K562 (cell line): ENCODE measurements at regions not wholly inside any gene's neighbourhood (a gene's known extent, or its start where the extent isn't known, plus 50 kb on each side); places are given as distances from the start of the nearest gene placed in this dataset.
A peak's percentile ranks its signal among the peaks of the same experiment; 100 is the strongest.

Source experiments
- ATAC-seq: fragments of 200-7000 bp; cut with Tn5 transposase; 3 replicates; pipeline ENCODE4 v1.9.1; 2020; ENCODE audit warnings: moderate library complexity
- BruUV-seq: library from RNA; stranded (reverse); fragments of 400-500 nt; replicated peaks from 2 replicates; lab custom pipeline; 2021; lab: Mats Ljungman, UMichigan
- CTCF ChIA-PET: fragments of 300-600 bp; formaldehyde crosslinking; extraction: SDS; loops from one replicate; lab custom pipeline; 2021; ENCODE audit warnings: low intra/inter-chr PET ratio; lab: Yijun Ruan, JAX
- POLR2A ChIA-PET: fragments of 300-600, 350-650 bp; sonication (Branson Sonifier 250); formaldehyde crosslinking; extraction: SDS; loops from one replicate; lab custom pipeline; 2021; ENCODE audit warnings: antibody characterized with exemption, inconsistent platforms; lab: Yijun Ruan, JAX
- DNase-seq, 4 experiments: peaks; one replicate each; pipeline versions ENCODE4 v3.0.0 to v3.0.0-alpha.2; 2011 to 2018; ENCODE audit warnings: low spot score in 3 of 4, mixed read lengths in 3 of 4; ENCODE audit errors: extremely low read depth in 1 of 4
- FAIRE-seq: peaks from 2 replicates; lab custom pipeline; 2011; peaks lifted over from hg19 to GRCh38; lab: Jason Lieb, UNC
- H2AFZ ChIP-seq: 2 replicates; pipeline ENCODE4 v1.6.0; 2011; ENCODE audit warnings: low read depth, low read length, control low read depth, inconsistent platforms
- H3K27ac ChIP-seq: fragments of 200-600 bp; 3 replicates; pipeline ENCODE4 v1.8.0; 2011; ENCODE audit warnings: low read depth, mild to moderate bottlenecking, control low read depth, inconsistent platforms, low read length, moderate library complexity, mixed read lengths; ENCODE audit errors: extremely low read depth
- H3K27me3 ChIP-seq, 2 experiments: fragments of 300-600 bp in 1 of 2; 2 replicates in 1 of 2; 3 replicates in 1 of 2; pipeline versions ENCODE4 v1.6.0 to v1.8.0; 2011; ENCODE audit warnings: inconsistent platforms in 2 of 2, low read length in 2 of 2, mild to moderate bottlenecking in 1 of 2, mixed read lengths in 1 of 2, moderate library complexity in 1 of 2; ENCODE audit not compliant: control insufficient read depth in 2 of 2, insufficient read depth in 2 of 2
- H3K36me3 ChIP-seq: fragments of 300-600 bp; 3 replicates; pipeline ENCODE4 v1.8.0; 2011; ENCODE audit warnings: mild to moderate bottlenecking, low read length, inconsistent platforms; ENCODE audit not compliant: control insufficient read depth, insufficient read depth
- H3K4me1 ChIP-seq, 2 experiments: fragments of 200-600 bp in 1 of 2; replicated peaks in 1 of 2; 2 replicates in 1 of 2; 3 replicates in 1 of 2; pipeline versions ENCODE4 v1.5.1 to v1.8.0; 2011; ENCODE audit warnings: inconsistent platforms in 2 of 2, low read length in 2 of 2, mild to moderate bottlenecking in 1 of 2, mixed read lengths in 1 of 2, moderate library complexity in 1 of 2; ENCODE audit not compliant: control insufficient read depth in 2 of 2, insufficient read depth in 2 of 2
- H3K4me2 ChIP-seq: 2 replicates; pipeline ENCODE4 v1.6.1; 2011; ENCODE audit warnings: low read length, control low read depth, inconsistent platforms, mixed read lengths; ENCODE audit not compliant: insufficient read depth
- H3K4me3 ChIP-seq: fragments of 200-600 bp; sonication (generic), shearing (Covaris generic); 2 replicates; pipeline ENCODE4 v1.5.1; 2016; ENCODE audit warnings: control low read depth, inconsistent platforms
- H3K79me2 ChIP-seq: fragments of 200-600 bp; 3 replicates; pipeline ENCODE4 v1.8.0; 2011; ENCODE audit warnings: low read length, inconsistent platforms; ENCODE audit not compliant: control insufficient read depth, insufficient read depth
- H3K9ac ChIP-seq, 2 experiments: 2 replicates each; pipeline versions ENCODE4 v1.6.0 to v1.6.1; 2011; ENCODE audit warnings: low read depth in 2 of 2, low read length in 2 of 2, control low read depth in 1 of 2, inconsistent platforms in 1 of 2, mild to moderate bottlenecking in 1 of 2, mixed read lengths in 1 of 2; ENCODE audit not compliant: insufficient read depth in 1 of 2
- H3K9me1 ChIP-seq: one replicate; pipeline ENCODE4 v1.6.0; 2011; ENCODE audit warnings: inconsistent platforms, mild to moderate bottlenecking, low read length, moderate library complexity; ENCODE audit not compliant: control insufficient read depth, insufficient read depth
- H3K9me3 ChIP-seq: replicated peaks from 2 replicates; pipeline ENCODE4 v1.5.1; 2011; ENCODE audit warnings: low read depth, low read length, inconsistent platforms; ENCODE audit not compliant: control insufficient read depth, insufficient read depth
- H4K20me1 ChIP-seq: replicated peaks from 2 replicates; pipeline ENCODE4 v1.6.1; 2011; ENCODE audit warnings: low read length, inconsistent platforms, mixed read lengths; ENCODE audit not compliant: control insufficient read depth, insufficient read depth
- ARID1B ChIP-seq: fragments of 450-650 bp; IDR thresholded peaks from 2 replicates; pipeline ENCODE4 v1.6.1; 2016; ENCODE audit warnings: antibody characterized with exemption, mild to moderate bottlenecking, inconsistent platforms
- CBFA2T3 ChIP-seq: fragments of 450-650 bp; IDR thresholded peaks from 2 replicates; pipeline ENCODE4 v1.6.1; 2017
- GTF3C2 ChIP-seq: IDR thresholded peaks from 3 replicates; pipeline ENCODE4 v1.6.1; 2011; ENCODE audit warnings: borderline replicate concordance, mild to moderate bottlenecking, moderate library complexity; ENCODE audit not compliant: insufficient read length; ENCODE audit errors: extremely low read depth
- MEIS2 ChIP-seq: fragments of 450-650 bp; IDR thresholded peaks from 2 replicates; pipeline ENCODE4 v1.6.1; 2014; ENCODE audit warnings: mild to moderate bottlenecking; ENCODE audit not compliant: partially characterized antibody
- MTA2 ChIP-seq: fragments of 450-650 bp; IDR thresholded peaks from 2 replicates; pipeline ENCODE4 v1.6.1; 2016; ENCODE audit warnings: low read depth
- PHF8 ChIP-seq: fragments of 200-600 bp; sonication (generic); IDR thresholded peaks from 2 replicates; pipeline ENCODE4 v1.6.1; 2012; ENCODE audit warnings: mixed run types, mild to moderate bottlenecking, inconsistent platforms, low read length, moderate library complexity, borderline replicate concordance
- PPARD ChIP-seq: fragments of 250-450 bp; sonication (Bioruptor Pico); IDR thresholded peaks from 2 replicates; pipeline ENCODE4 v1.8.0; 2022; ENCODE audit warnings: inconsistent platforms, mild to moderate bottlenecking, moderate library complexity
- TAL1 ChIP-seq: fragments of 450-650 bp; IDR thresholded peaks from 2 replicates; pipeline ENCODE4 v1.6.1; 2016; ENCODE audit warnings: mild to moderate bottlenecking
- TCF3 ChIP-seq: sonication (generic); formaldehyde crosslinking; IDR thresholded peaks from 2 replicates; pipeline ENCODE4 v1.4.0; 2020; ENCODE audit warnings: mild to moderate bottlenecking, missing genetic modification reagents
- TEAD4 ChIP-seq, 2 experiments: sonication (generic) in 1 of 2; formaldehyde crosslinking in 1 of 2; IDR thresholded peaks; 2 replicates each; pipeline versions ENCODE4 v1.6.1 to v1.8.0; 2012 to 2022; ENCODE audit warnings: borderline replicate concordance in 1 of 2, inconsistent platforms in 1 of 2, low read length in 1 of 2, mild to moderate bottlenecking in 1 of 2, missing genetic modification reagents in 1 of 2
- WGBS: fragments of 100-300 bp; shearing (Covaris generic); methylation state at CpG from one replicate; pipeline ENCODE4 v1.1.6; 2016; ENCODE audit warnings: low coverage, mixed read lengths; ENCODE audit not compliant: insufficient coverage; ENCODE audit errors: missing lambda C conversion rate; 5-methylcytosine and 5-hydroxymethylcytosine counted together
- in situ Hi-C: fragments of 300-500 bp; cut with MboI; formaldehyde crosslinking; loops from 4 replicates; pipeline ENCODE4 v1.15.0; 2018; ENCODE audit warnings: inconsistent platforms, mixed read lengths
- intact Hi-C: fragments of 100-400 bp; cut with micrococcal nuclease; formaldehyde crosslinking; loops from 2 replicates; pipeline ENCODE4 v1.14.2; 2022

- CTCF ChIA-PET: no interaction called here
- H3K9me3 ChIP-seq: no peaks in the 10 kb centered on the region
These were observed 459.3 kb upstream of the GCFC2 start for GRCh38 chr2:76170009-76170384.

More at GRCh38 chr2:76170009-76170384, 459.3 kb upstream of the GCFC2 start:
- peak in 1 of 4 experiments; percentile 31 for DNase-seq
- H3K36me3 ChIP-seq: no peaks in the 10 kb centered on the region
- BruUV-seq: no TSS peak
- ATAC-seq: peak; percentile 68
- peak overlapping the region; percentile 8; the same call in 1 of the 2 replicates for H3K4me2 ChIP-seq
- no peaks in the 10 kb centered on the region for H3K27me3 ChIP-seq
- in situ Hi-C loops: no loop called here
- H2AFZ ChIP-seq: no peak overlapping the region
- no peaks in the 10 kb centered on the region for H4K20me1 ChIP-seq
- WGBS: 4% methylated on average over 1 of the region's 1 CpG
- no peak overlapping the region for H3K9ac ChIP-seq
- H3K4me1 ChIP-seq: peaks cover 0 to 2% of the 10 kb centered on the region in 2 experiments; a peak in 2 of 5 replicates
- POLR2A ChIA-PET: no interaction called here
- intact Hi-C loops: no loop called here
- TF ChIP-seq TCF3 (CRISPR knock-in tag): peak; percentile 56
- TF ChIP-seq MEIS2: peak; percentile 65
- TF ChIP-seq PPARD (CRISPR knock-in tag): no peak
- peak; percentile 60; the same call in 1 of the 2 replicates for TF ChIP-seq TAL1
- TF ChIP-seq MTA2: 0 out of 2 replicates have a peak, but pooled peaks have one; percentile 17
- TF ChIP-seq GTF3C2: no peak
- TF ChIP-seq ARID1B: peak; percentile 69
- peak; percentile 48; the same call in 1 of the 2 replicates for TF ChIP-seq CBFA2T3
- TF ChIP-seq TEAD4 (IDR thresholded peaks at IDR 0.05; ENCODE audit: low read length): peak; percentile 53
- TF ChIP-seq TEAD4 (CRISPR knock-in tag; IDR thresholded peaks at IDR 0.05; ENCODE audit: borderline replicate concordance): no peak
- TF ChIP-seq PHF8: no peak
- H3K4me3 ChIP-seq: no peak overlapping the region
- no peaks in the 10 kb centered on the region for H3K79me2 ChIP-seq
- H3K27ac ChIP-seq: 0 out of 3 replicates have a peak overlapping the region, but pooled peaks have one; percentile 22
- no peak for FAIRE-seq
- no peaks in the 10 kb centered on the region for H3K9me1 ChIP-seq
